A204.1 (cell line): ENCODE measurements at regions not wholly inside any gene's neighbourhood (a gene's known extent, or its start where the extent isn't known, plus 50 kb on each side); places are given as distances from the start of the nearest gene placed in this dataset.

Experiments used
- FAIRE-seq: peaks from 2 replicates; lab custom pipeline; 2012; peaks lifted over from hg19 to GRCh38; lab: Jason Lieb, UNC

GRCh38 chr10:35927990-35928488 is 285.9 kb upstream of the FZD8 start:
- no peak for FAIRE-seq

- FAIRE-seq, result no peak
Observed at GRCh38 chr10:35927341-35927740, 285.2 kb upstream of the FZD8 start.

GRCh38 chr10:35926846-35927245 is 284.8 kb upstream of the FZD8 start:
- no peak for FAIRE-seq

GRCh38 chr10:35925493-35925892 is 283.4 kb upstream of the FZD8 start:
- FAIRE-seq, result no peak

DNA sequence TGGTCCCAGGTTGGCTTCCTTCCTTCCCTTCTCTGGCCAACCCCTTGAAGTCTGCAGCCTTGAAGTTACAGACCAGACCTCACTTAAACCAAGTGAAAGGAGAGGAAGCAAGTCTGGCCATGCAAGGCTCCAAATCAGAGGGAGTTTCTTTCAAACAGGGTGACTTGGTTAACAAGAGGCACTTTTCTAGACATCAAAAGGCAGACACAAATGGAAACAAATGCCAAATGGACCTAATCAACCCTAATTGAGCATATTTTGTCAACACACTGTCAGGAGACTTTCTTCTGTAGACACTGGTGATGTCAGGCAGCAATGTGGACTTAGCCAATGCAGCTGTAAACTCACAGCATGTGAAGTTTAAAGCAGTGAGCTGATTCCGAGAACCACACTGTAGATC is 282.7 kb upstream of the FZD8 start:
- no peak for FAIRE-seq

DNA sequence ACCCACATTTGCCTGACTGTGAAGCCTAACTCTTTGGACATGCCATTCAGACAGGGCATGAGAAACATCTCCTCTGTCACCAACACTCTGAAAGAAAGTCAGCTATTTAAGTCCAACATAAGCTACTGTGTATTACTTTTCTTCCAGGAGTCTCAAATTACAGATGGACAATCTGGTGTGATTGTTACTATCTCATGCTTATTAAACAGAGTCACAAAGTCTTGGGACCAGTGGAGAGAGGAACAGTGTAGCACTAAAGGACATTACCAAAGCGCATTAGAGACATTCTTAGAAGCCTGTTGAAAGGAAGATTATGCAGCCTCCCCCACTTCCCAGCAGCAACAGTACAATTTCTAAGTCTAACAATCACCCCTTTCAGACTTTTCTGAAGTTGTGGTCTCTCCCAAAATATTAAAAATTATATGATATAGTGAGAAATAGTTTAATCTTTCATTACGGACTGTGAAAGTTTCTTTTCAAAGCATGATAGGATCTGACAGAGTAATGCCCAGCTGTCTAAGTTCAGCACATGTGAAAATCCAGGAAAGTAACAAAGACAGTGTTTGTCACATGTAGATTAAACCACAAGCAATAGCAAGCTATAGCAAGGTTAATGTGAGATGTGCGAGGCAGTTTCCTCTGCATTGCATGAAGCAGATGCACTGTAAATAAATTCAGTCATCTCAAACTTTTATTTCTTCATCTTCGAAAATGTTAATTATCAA is 280.9 kb upstream of the FZD8 start:
- no peak for FAIRE-seq

DNA sequence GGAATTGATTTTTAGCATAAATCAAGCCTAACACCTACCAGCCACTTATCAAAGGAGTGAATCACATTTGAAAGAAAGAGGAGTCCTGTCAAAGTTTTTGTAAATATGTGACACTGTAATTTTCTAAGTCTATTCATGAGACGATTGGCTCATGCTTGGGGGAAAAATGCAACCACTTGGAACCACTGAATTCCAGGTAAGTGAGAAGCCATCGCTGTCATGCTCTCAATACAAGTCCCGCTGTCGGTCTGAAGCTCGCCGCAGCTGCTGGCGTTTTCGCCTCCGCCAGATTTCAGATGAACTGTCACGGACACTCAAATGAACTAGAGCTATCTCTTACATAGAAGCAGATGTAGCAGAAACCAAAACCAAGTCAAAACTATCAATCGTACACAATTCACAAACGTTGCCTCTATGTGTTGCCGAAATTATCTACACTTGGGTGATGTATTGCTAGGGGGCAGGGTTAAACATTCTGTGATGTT is 279.8 kb upstream of the FZD8 start:
- no peak for FAIRE-seq

DNA sequence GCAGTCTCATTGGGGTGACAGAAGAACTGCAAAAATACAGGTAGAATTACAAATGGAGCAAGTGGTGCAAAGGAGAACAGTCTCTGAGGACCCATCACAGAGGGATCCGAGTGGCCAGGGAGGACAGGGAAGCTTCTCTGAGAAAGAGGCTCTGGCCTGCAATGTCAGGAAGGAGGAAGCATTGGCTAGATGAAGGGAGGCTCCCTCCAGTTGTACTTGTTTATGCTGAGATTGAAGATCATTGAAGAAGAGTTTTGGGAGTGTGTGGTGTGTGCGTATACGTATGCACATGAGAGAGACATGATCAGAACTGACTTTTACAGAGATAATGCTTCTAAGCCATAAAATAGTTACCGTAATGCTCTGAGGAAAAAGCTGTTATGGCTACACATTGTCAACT is 274.7 kb upstream of the FZD8 start:
- no peak for FAIRE-seq

- no peak for FAIRE-seq
Observed at GRCh38 chr10:35913628-35914027, 271.5 kb upstream of the FZD8 start.

GRCh38 chr10:35912615-35913569 is 270.8 kb upstream of the FZD8 start:
- no peak for FAIRE-seq

GRCh38 chr10:35911954-35912353 is 269.9 kb upstream of the FZD8 start:
- no peak for FAIRE-seq

DNA sequence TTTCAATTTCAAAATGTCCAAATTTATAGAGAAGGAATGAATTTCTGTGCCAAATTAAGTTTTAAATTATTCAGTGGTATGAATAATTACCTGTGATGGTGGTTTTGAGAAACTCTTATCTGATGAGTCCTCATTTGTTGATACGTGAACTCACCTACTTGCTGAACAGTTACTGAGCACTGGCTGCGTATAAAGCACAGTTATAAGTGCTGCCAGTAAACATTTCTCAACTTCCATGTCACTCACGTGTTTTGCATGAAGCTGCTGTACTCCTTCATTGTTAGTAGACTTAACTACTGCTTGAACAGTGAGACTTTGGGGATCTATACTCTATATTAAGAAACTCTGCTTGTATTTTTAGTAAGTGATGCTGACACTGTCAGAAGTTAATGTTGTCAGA is 269.1 kb upstream of the FZD8 start:
- FAIRE-seq, result no peak

DNA sequence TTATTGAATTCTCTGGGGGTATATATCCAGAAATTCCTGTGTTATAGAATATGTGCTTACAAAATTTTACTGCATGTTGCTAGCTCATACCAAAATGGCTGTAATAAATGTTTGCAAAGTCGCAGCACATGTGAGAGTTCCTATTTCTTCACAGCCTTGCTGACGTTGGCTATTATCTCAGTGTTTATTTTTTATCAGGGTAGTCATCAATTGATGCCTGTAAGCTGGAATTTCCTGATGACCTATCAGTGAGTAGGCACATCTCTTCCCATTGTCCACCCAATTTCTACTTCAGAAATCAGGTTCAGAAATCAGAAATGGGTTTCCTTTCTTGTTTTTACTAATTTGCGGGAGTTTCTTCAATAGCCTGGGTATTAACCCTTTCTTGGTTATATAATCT is 268.1 kb upstream of the FZD8 start:
- FAIRE-seq, result no peak

GRCh38 chr10:35909121-35909720 is 267.1 kb upstream of the FZD8 start:
- FAIRE-seq, result no peak

DNA sequence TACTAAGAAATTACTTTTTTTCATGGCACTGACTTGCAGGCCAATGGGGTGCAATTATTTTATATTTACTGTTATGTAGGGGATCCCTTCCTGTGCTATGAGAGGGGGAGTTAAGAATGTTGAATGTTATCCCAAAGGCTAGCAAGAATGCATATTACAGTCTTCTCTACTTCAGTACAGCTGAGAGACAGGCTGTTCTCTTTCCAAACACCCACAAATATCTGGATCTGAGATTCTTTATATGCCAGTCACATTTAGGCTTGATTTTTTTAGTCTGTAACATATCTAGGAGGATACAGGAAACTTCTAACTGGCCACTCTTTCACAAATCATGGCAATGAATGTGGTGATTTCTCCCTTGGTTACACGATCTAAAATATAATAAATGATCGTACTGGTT is 266.4 kb upstream of the FZD8 start:
- no peak for FAIRE-seq

GRCh38 chr10:35907548-35907947 is 265.5 kb upstream of the FZD8 start:
- no peak for FAIRE-seq

DNA sequence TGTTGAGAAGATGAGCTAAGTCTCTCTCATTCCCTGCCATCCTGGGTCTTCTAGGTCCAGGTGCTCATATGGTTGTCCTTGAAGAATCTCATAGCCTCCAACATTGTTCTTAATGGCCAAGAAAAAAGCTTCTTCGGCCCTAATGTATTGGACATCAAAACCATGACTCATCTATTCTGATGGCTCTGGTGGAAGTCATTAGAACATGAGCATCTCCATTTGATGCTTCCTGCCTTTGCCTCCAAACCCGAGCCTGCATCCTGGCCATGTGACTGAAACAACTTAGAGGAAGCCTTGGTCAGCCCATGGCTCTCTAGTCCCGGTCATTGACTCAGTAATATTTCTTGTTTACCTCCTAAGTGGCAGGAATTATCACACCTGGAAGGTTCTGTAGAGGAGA is 264.1 kb upstream of the FZD8 start:
- no peak for FAIRE-seq

DNA sequence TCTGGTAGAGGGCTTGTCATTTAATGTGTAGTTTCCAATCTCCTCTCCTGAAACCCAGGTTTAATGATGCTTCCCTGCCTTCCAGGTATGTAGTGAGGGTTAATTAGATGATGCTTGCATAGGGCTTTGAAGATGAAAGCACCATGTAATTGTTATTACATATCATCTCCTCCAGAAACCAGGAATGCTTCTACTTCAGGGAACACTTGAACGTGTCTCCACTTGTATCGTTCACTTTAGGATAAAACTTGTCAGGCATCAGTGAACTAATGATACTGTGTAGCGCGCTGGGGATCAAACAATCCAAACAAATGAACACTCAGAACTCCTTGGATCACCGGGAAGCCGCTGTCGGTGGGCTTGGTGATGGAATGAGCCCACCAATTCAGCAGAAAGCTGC is 260.9 kb upstream of the FZD8 start:
- no peak for FAIRE-seq

DNA sequence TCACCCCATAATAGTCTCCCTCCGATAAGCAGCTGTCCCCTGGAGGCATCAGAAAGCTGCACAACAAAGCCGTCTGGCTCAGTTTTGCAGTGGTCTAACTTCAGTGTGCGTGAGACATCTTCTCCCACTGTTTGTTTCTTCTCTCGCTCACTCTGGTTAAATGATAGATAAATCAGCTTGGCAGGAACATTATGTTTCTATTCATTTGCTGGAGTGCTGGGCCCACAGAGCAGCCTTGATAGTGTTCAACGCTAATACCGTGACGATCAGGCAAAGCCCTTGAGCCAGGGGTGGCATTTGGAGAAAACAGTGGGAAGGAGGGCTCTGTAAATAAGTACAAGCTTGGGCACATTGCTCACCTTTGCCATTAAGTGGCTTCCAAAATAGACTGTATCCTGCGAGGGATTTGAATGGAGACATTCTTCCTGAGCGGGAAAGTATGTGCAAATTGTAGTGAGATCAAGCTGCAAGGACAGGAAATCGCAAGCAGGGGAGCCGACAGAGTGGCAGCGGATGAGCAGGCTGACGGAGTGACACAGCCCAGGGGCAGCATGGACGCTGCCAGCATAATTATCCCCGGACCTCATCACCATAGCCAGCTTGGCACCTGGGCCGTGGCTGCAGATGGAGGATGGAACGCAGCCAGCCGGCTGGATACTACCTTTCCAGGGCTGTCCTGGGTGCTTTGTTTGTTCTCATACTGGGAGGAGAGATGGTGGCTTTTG is 256.8 kb upstream of the FZD8 start:
- FAIRE-seq, result no peak

GRCh38 chr10:35896001-35896400 is 253.9 kb upstream of the FZD8 start:
- no peak for FAIRE-seq

GRCh38 chr10:35895331-35895730 is 253.2 kb upstream of the FZD8 start:
- FAIRE-seq, result no peak

GRCh38 chr10:35892526-35892925 is 250.4 kb upstream of the FZD8 start:
- FAIRE-seq, result no peak
